Peyer's patch (tissue), 4 donors: ENCODE measurements at regions not wholly inside any gene's neighbourhood (a gene's known extent, or its start where the extent isn't known, plus 50 kb on each side); places are given as distances from the start of the nearest gene placed in this dataset.

Experiments
- DNase-seq, 3 donors: peaks; one replicate each; pipeline ENCODE4 v3.0.0-alpha.2; 2017 to 2019
- H3K27ac ChIP-seq, 4 donors: fragments of 200-600 bp; sonication (generic); one replicate each; pipeline ENCODE4 v1.5.1; 2016 to 2019
- H3K27me3 ChIP-seq, 2 donors: fragments of 200-600 bp; sonication (generic); one replicate each; pipeline ENCODE4 v1.5.1; 2019
- H3K36me3 ChIP-seq, 3 donors: fragments of 200-600 bp; sonication (generic); one replicate each; pipeline ENCODE4 v1.5.1; 2016 to 2019
- H3K4me1 ChIP-seq, 4 donors: fragments of 200-600 bp; sonication (generic); one replicate each; pipeline ENCODE4 v1.5.1; 2016 to 2019
- H3K4me3 ChIP-seq, 4 donors: fragments of 200-600 bp; sonication (generic); 1 replicate in 3 of 4; 2 replicates in 1 of 4; pipeline ENCODE4 v1.5.1; 2016 to 2019; ENCODE audit warnings: mild to moderate bottlenecking in 1 of 4
- H3K9me3 ChIP-seq, 4 donors: fragments of 200-600 bp; sonication (generic); one replicate each; pipeline ENCODE4 v1.5.1; 2016 to 2019; ENCODE audit warnings: mild to moderate bottlenecking in 1 of 4
- CTCF ChIP-seq, 6 experiments: fragments of 450-650 bp in 4 of 6; fragments of 200-600 bp in 2 of 6; sonication (generic) in 1 of 6; IDR thresholded peaks; one replicate each; pipeline ENCODE4 v1.5.1; 2017 to 2019; ENCODE audit warnings: antibody characterized with exemption in 6 of 6, mild to moderate bottlenecking in 3 of 6, moderate library complexity in 1 of 6
- POLR2A ChIP-seq, 2 donors: fragments of 450-650 bp; IDR thresholded peaks; one replicate each; pipeline ENCODE4 v1.5.1; 2017; ENCODE audit warnings: antibody characterized with exemption in 2 of 2, mild to moderate bottlenecking in 2 of 2, moderate library complexity in 2 of 2

GRCh38 chr3:135641761-135642160, 323.8 kb upstream of the PPP2R3A start:
- DNase-seq, result no peak
- no peak overlapping the region for H3K4me3 ChIP-seq
- H3K36me3 ChIP-seq, result no peaks in the 10 kb centered on the region
- no peak for TF ChIP-seq CTCF (IDR thresholded peaks at IDR 0.05)
- no peak for TF ChIP-seq POLR2A (IDR thresholded peaks at IDR 0.05)
- H3K4me1 ChIP-seq, result no peaks in the 10 kb centered on the region
- H3K27me3 ChIP-seq, result no peaks in the 10 kb centered on the region
- H3K27ac ChIP-seq, result no peak overlapping the region
- no peaks in the 10 kb centered on the region for H3K9me3 ChIP-seq

- no peaks in the 10 kb centered on the region for H3K27me3 ChIP-seq
- no peak for TF ChIP-seq CTCF (IDR thresholded peaks at IDR 0.05)
- no peak for TF ChIP-seq POLR2A (IDR thresholded peaks at IDR 0.05)
- no peak overlapping the region for H3K27ac ChIP-seq
- H3K4me3 ChIP-seq, result no peak overlapping the region
- no peaks in the 10 kb centered on the region for H3K9me3 ChIP-seq
- H3K36me3 ChIP-seq, result no peaks in the 10 kb centered on the region
- no peak for DNase-seq
- H3K4me1 ChIP-seq, result no peaks in the 10 kb centered on the region
Observed at GRCh38 chr3:135645541-135645940, 320.0 kb upstream of the PPP2R3A start.

- Histone ChIP-seq H3K4me1 (no peaks in the 10 kb centered on the region), H3K9me3 (no peaks in the 10 kb centered on the region), H3K27ac (no peak overlapping the region), H3K4me3 (no peak overlapping the region), H3K36me3 (no peaks in the 10 kb centered on the region), H3K27me3 (no peaks in the 10 kb centered on the region)
- no peak for DNase-seq
- TF ChIP-seq CTCF (IDR thresholded peaks at IDR 0.05) (no peak), POLR2A (IDR thresholded peaks at IDR 0.05) (no peak)
Observed at GRCh38 chr3:135646873-135647272, 318.7 kb upstream of the PPP2R3A start.

- TF ChIP-seq CTCF (IDR thresholded peaks at IDR 0.05) (no peak), POLR2A (IDR thresholded peaks at IDR 0.05) (no peak)
- Histone ChIP-seq H3K4me3 (no peak overlapping the region), H3K9me3 (no peaks in the 10 kb centered on the region), H3K36me3 (no peaks in the 10 kb centered on the region), H3K27me3 (no peaks in the 10 kb centered on the region), H3K4me1 (no peaks in the 10 kb centered on the region), H3K27ac (no peak overlapping the region)
- no peak for DNase-seq
Observed at GRCh38 chr3:135649361-135649760, 316.2 kb upstream of the PPP2R3A start.

- no peaks in the 10 kb centered on the region for H3K9me3 ChIP-seq
- no peaks in the 10 kb centered on the region for H3K4me1 ChIP-seq
- no peak for DNase-seq
- no peaks in the 10 kb centered on the region for H3K36me3 ChIP-seq
- no peaks in the 10 kb centered on the region for H3K27me3 ChIP-seq
- H3K27ac ChIP-seq, result no peak overlapping the region
- no peak for TF ChIP-seq POLR2A (IDR thresholded peaks at IDR 0.05)
- H3K4me3 ChIP-seq, result no peak overlapping the region
Observed at GRCh38 chr3:135650309-135650708, 315.2 kb upstream of the PPP2R3A start.

GRCh38 chr3:135652388-135652787, 313.1 kb upstream of the PPP2R3A start:
- TF ChIP-seq CTCF (IDR thresholded peaks at IDR 0.05), result no peak
- TF ChIP-seq POLR2A (IDR thresholded peaks at IDR 0.05), result no peak
- no peak overlapping the region for H3K27ac ChIP-seq
- H3K27me3 ChIP-seq, result no peaks in the 10 kb centered on the region

More at GRCh38 chr3:135652388-135652787, 313.1 kb upstream of the PPP2R3A start:
- no peaks in the 10 kb centered on the region for H3K36me3 ChIP-seq
- no peak for DNase-seq
- H3K4me1 ChIP-seq, result no peaks in the 10 kb centered on the region
- H3K4me3 ChIP-seq, result no peak overlapping the region
- no peaks in the 10 kb centered on the region for H3K9me3 ChIP-seq
